GM18951 (cell line): ENCODE measurements at regions not wholly inside any gene's neighbourhood (a gene's known extent, or its start where the extent isn't known, plus 50 kb on each side); places are given as distances from the start of the nearest gene placed in this dataset.
"Not testable (repeated sequence)": the region's sequence is repeated elsewhere in the genome, so short reads cannot be mapped to it uniquely, and the experiment has no call there.

Experiments
- POLR2A ChIP-seq: IDR thresholded peaks from 4 replicates; pipeline ENCODE4 v1.6.1; 2011; ENCODE audit warnings: mild to moderate bottlenecking; ENCODE audit not compliant: insufficient read length, insufficient read depth; ENCODE audit errors: extremely low read depth
- in situ Hi-C: fragments of 300-500 bp; cut with MboI; formaldehyde crosslinking; loops from one replicate; pipeline ENCODE4 v1.12.0; 2022; ENCODE audit warnings: low sequenced_read_pairs, mixed read lengths, inconsistent platforms; ENCODE audit not compliant: unreplicated experiment

GRCh38 chr14:89469210-89470198 is 52.5 kb upstream of the FOXN3 start:
- in situ Hi-C loops, result no loop called here
- TF ChIP-seq POLR2A, result no peak

- in situ Hi-C loops, result no loop called here
- TF ChIP-seq POLR2A, result no peak
Measured at GRCh38 chr14:89468566-89468965, 51.5 kb upstream of the FOXN3 start.

- in situ Hi-C loops, result not testable (repeated sequence)
Measured at GRCh38 chr14:89468030-89468429, 51.0 kb upstream of the FOXN3 start.

- TF ChIP-seq POLR2A, result no peak
- in situ Hi-C loops, result no loop called here
Measured at GRCh38 chr14:89466944-89467343, 49.9 kb upstream of the FOXN3 start.
